ENCODE measurements at regions not wholly inside any gene's neighbourhood (a gene's known extent, or its start where the extent isn't known, plus 50 kb on each side); places are given as distances from the start of the nearest gene placed in this dataset.

DNA sequence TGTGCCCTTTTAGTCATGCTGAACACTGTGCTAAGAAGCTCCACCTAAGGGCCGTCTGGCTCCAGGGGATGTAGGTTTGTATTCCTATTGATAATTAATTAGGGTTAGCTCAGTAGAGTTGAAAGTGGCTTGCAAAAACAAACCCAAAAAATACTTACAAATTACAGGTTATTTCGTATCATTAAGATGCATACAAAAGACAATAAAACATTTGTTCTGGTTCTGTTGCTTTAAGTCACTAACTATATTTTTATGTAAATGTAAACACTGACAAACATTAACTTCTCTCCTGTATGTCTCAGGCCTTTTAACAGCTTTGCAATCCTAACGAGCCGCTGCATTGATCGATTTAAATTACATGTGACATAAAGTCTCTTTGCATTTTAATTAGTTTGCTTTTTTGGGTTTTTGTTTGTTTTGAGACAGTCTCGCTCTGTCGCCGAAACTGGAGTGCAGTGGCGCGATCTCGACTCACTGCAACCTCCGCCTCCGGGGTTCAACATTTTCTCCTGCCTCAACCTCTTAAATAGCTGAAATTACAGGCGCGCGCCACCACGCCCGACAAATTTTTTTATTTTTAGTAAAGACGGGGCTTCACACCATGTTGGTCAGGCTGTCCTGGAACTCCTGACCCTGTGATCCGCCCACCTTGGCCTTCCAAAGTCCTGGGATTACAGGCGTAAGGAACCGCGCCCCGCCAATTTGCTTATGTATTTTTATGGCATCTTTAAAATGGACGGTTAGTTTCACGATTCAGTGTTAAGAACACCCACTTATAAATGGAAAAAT, 110.9 kb downstream of the HFE start:
- POLR2A ChIA-PET = interaction anchor here (0.5 to 7.6 kb wide), 25 partner anchors 7 to 1695 kb away, joined by 3 to 142 read pairs (median 9); a partner anchor contains a TSS
- DNase-seq = peak; percentile 52 to 60
- H3K27me3 ChIP-seq (replicated peaks; ENCODE audit: control insufficient read depth, insufficient read depth, low read length) = no peaks in the 10 kb centered on the region
- CTCF ChIA-PET = no interaction called here
- BruUV-seq (replicated peaks) = no TSS peak
- no peaks in the 10 kb centered on the region for H3K9me3 ChIP-seq
- TF ChIP-seq, protein P1, sequence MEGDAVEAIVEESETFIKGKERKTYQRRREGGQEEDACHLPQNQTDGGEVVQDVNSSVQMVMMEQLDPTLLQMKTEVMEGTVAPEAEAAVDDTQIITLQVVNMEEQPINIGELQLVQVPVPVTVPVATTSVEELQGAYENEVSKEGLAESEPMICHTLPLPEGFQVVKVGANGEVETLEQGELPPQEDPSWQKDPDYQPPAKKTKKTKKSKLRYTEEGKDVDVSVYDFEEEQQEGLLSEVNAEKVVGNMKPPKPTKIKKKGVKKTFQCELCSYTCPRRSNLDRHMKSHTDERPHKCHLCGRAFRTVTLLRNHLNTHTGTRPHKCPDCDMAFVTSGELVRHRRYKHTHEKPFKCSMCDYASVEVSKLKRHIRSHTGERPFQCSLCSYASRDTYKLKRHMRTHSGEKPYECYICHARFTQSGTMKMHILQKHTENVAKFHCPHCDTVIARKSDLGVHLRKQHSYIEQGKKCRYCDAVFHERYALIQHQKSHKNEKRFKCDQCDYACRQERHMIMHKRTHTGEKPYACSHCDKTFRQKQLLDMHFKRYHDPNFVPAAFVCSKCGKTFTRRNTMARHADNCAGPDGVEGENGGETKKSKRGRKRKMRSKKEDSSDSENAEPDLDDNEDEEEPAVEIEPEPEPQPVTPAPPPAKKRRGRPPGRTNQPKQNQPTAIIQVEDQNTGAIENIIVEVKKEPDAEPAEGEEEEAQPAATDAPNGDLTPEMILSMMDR (IDR thresholded peaks at IDR 0.05; ENCODE audit: insufficient read depth in 1 of 2, low read depth in 1 of 2, low read length in 1 of 2, severe bottlenecking in 1 of 2, unreplicated experiment in 1 of 2) = no peak
- intact Hi-C loops (cut with micrococcal nuclease; ENCODE audit: unreplicated experiment) = loop anchor here (1.0 to 5.0 kb wide), 8 partner anchors 9 to 1694 kb away; a partner anchor contains a TSS
- Mint-ChIP-seq H3K27ac (ENCODE audit: unreplicated experiment) (peak overlapping the region; percentile 99), H3K27me3 (ENCODE audit: insufficient read depth, unreplicated experiment) (peaks cover 3% of the 10 kb centered on the region), H3K4me3 (ENCODE audit: unreplicated experiment) (peak overlapping the region; percentile 87), H3K9me3 (ENCODE audit: unreplicated experiment) (no peaks in the 10 kb centered on the region), H3K36me3 (ENCODE audit: insufficient read depth, unreplicated experiment) (peaks cover 81% of the 10 kb centered on the region), H3K4me1 (ENCODE audit: low read depth, unreplicated experiment) (peaks cover 21% of the 10 kb centered on the region)
- H3K4me3 ChIP-seq (ENCODE audit: low read depth, low read length) = peak overlapping the region; percentile 63
- H3K4me1 ChIP-seq = peaks cover 4% of the 10 kb centered on the region; the same call in 1 of the 2 replicates
- H3K36me3 ChIP-seq (ENCODE audit: control insufficient read depth, insufficient read depth, low read length) = no peaks in the 10 kb centered on the region

DNA sequence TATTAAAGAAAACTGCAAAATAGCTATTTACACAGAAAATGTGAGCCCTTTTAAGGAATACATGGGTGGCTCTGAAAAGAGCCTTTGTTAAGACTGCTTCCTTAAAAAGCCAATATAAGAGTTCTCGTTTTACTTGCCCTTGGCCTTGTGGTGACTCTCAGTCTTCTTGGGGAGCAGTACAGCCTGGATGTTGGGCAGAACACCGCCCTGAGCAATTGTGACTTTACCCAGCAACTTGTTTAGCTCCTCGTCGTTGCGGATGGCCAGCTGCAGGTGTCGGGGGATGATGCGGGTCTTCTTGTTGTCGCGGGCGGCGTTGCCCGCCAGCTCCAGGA, 111.5 kb downstream of the HFE start:
- Mint-ChIP-seq H3K4me3 (ENCODE audit: unreplicated experiment) (peak overlapping the region; percentile 87), H3K27me3 (ENCODE audit: insufficient read depth, unreplicated experiment) (peaks cover 3% of the 10 kb centered on the region), H3K4me1 (ENCODE audit: low read depth, unreplicated experiment) (peaks cover 16% of the 10 kb centered on the region), H3K9me3 (ENCODE audit: unreplicated experiment) (no peaks in the 10 kb centered on the region), H3K27ac (ENCODE audit: unreplicated experiment) (peak overlapping the region; percentile 99), H3K36me3 (ENCODE audit: insufficient read depth, unreplicated experiment) (peaks cover 78% of the 10 kb centered on the region)
- H3K4me1 ChIP-seq = peaks cover 4% of the 10 kb centered on the region; the same call in 1 of the 2 replicates
- intact Hi-C loops (cut with micrococcal nuclease; ENCODE audit: unreplicated experiment) = loop anchor here (2.0 to 5.0 kb wide), 6 partner anchors 74 to 1694 kb away; a partner anchor contains a TSS
- TF ChIP-seq, protein P1 (IDR thresholded peaks at IDR 0.05; ENCODE audit: insufficient read depth in 1 of 2, low read depth in 1 of 2, low read length in 1 of 2, severe bottlenecking in 1 of 2, unreplicated experiment in 1 of 2) = no peak
- no peak for DNase-seq
- BruUV-seq (replicated peaks) = TSS peak; percentile 73
- peak overlapping the region; percentile 63 for H3K4me3 ChIP-seq (ENCODE audit: low read depth, low read length)
- H3K27me3 ChIP-seq (replicated peaks; ENCODE audit: control insufficient read depth, insufficient read depth, low read length) = no peaks in the 10 kb centered on the region
- CTCF ChIA-PET = interaction anchor here (1.0 kb wide), 1 partner anchor 74 kb away, joined by 3 read pairs; a partner anchor contains a TSS
- no peaks in the 10 kb centered on the region for H3K9me3 ChIP-seq
- no peaks in the 10 kb centered on the region for H3K36me3 ChIP-seq (ENCODE audit: control insufficient read depth, insufficient read depth, low read length)
- POLR2A ChIA-PET = interaction anchor here (0.6 to 7.6 kb wide), 24 partner anchors 10 to 1695 kb away, joined by 3 to 142 read pairs (median 8); a partner anchor contains a TSS

GRCh38 chr6:26199057-26199772, 112.0 kb downstream of the HFE start:
- Mint-ChIP-seq H3K9me3 (ENCODE audit: unreplicated experiment) (no peaks in the 10 kb centered on the region), H3K4me3 (ENCODE audit: unreplicated experiment) (peak overlapping the region; percentile 87), H3K27me3 (ENCODE audit: insufficient read depth, unreplicated experiment) (peaks cover 3% of the 10 kb centered on the region), H3K27ac (ENCODE audit: unreplicated experiment) (peak overlapping the region; percentile 99), H3K36me3 (ENCODE audit: insufficient read depth, unreplicated experiment) (peaks cover 76% of the 10 kb centered on the region), H3K4me1 (ENCODE audit: low read depth, unreplicated experiment) (peaks cover 14% of the 10 kb centered on the region)
- intact Hi-C loops (cut with micrococcal nuclease; ENCODE audit: unreplicated experiment) = loop anchor here (2.0 to 5.0 kb wide), 6 partner anchors 73 to 1693 kb away; a partner anchor contains a TSS
- ChIA-PET POLR2A (interaction anchor here (0.5 to 7.6 kb wide), 30 partner anchors 10 to 1694 kb away, joined by 3 to 142 read pairs (median 5); a partner anchor contains a TSS), CTCF (interaction anchor here (0.6 to 1.0 kb wide), 2 partner anchors 74 to 173 kb away, joined by 3 read pairs; a partner anchor contains a TSS)
- Histone ChIP-seq H3K9me3 (no peaks in the 10 kb centered on the region), H3K36me3 (ENCODE audit: control insufficient read depth, insufficient read depth, low read length) (no peaks in the 10 kb centered on the region), H3K4me1 (peaks cover 4% of the 10 kb centered on the region; the same call in 1 of the 2 replicates), H3K27me3 (replicated peaks; ENCODE audit: control insufficient read depth, insufficient read depth, low read length) (no peaks in the 10 kb centered on the region), H3K4me3 (ENCODE audit: low read depth, low read length) (peak overlapping the region; percentile 63)
- DNase-seq = peak; percentile 81 to 82
- no TSS peak for BruUV-seq (replicated peaks)
- TF ChIP-seq, protein P1 (IDR thresholded peaks at IDR 0.05; ENCODE audit: insufficient read depth in 1 of 2, low read depth in 1 of 2, low read length in 1 of 2, severe bottlenecking in 1 of 2, unreplicated experiment in 1 of 2) = no peak

Data from Caco-2 (cell line).